Activated CD8-positive, alpha-beta T cell treated with anti-CD3 and anti-CD28 coated beads for 36 hours (primary cell): ENCODE measurements at regions not wholly inside any gene's neighbourhood (a gene's known extent, or its start where the extent isn't known, plus 50 kb on each side); places are given as distances from the start of the nearest gene placed in this dataset.

Experiments
- ATAC-seq: fragments of 200-7000 bp; cut with Tn5 transposase; one replicate; pipeline ENCODE4 v1.10.0; 2021; ENCODE audit warnings: mild to moderate bottlenecking, moderate library complexity
- CTCF ChIA-PET: fragments of 350-600 bp; sonication (Branson Sonifier 250); formaldehyde crosslinking; loops from one replicate; lab custom pipeline; 2021; ENCODE audit warnings: antibody characterized with exemption; lab: Charles Lee
- POLR2A ChIA-PET: fragments of 350-600 bp; sonication (Branson Sonifier 250); formaldehyde crosslinking; loops from one replicate; lab custom pipeline; 2021; ENCODE audit warnings: antibody characterized with exemption; lab: Charles Lee
- DNase-seq: peaks from one replicate; pipeline ENCODE4 v3.0.0-alpha.2; 2020
- H3K27ac Mint-ChIP-seq: one replicate; pipeline ENCODE4 v1.8.0; 2021; ENCODE audit warnings: mild to moderate bottlenecking, mixed read lengths
- H3K27me3 Mint-ChIP-seq: one replicate; pipeline ENCODE4 v1.8.0; 2021; ENCODE audit warnings: mixed read lengths
- H3K36me3 Mint-ChIP-seq: one replicate; pipeline ENCODE4 v1.8.0; 2021; ENCODE audit warnings: low read depth, mixed read lengths
- H3K4me1 Mint-ChIP-seq: one replicate; pipeline ENCODE4 v1.8.0; 2021; ENCODE audit warnings: low read depth, mixed read lengths
- H3K4me3 Mint-ChIP-seq: one replicate; pipeline ENCODE4 v1.8.0; 2021; ENCODE audit warnings: mild to moderate bottlenecking, moderate library complexity, mixed read lengths
- H3K9me3 Mint-ChIP-seq: one replicate; pipeline ENCODE4 v1.8.0; 2021; ENCODE audit warnings: mixed read lengths
- intact Hi-C: fragments of 100-400 bp; cut with micrococcal nuclease; formaldehyde crosslinking; loops from one replicate; pipeline ENCODE4 v1.10.0; 2022
- TF ChIP-seq, protein P1 (sequence below): fragments of 200-600 bp; IDR thresholded peaks from one replicate; pipeline ENCODE4 v1.8.0; 2022; ENCODE audit warnings: antibody characterized with exemption, mild to moderate bottlenecking

DNA sequence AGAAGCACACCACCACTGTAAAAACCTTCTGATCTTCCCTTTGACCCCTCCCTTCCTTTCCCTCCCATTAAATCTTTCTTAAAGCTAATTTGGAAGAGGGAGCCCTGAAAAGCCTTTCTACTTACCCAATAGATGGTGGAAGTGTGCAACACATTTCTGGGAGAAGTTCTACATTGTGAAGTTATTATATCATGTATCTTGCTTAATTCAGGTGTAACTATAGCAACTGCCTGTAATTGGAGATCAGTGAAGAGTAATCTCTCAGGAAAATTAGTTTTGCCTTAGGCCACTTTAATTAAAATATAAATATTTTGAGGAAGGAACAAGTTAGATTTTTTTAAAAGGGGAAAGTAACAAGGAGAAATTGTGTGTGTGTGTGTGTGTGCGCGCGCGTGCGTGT lies 266.0 kb downstream of the SH3BP4 start:
- ATAC-seq (no peak), DNase-seq (no peak)
- ChIA-PET POLR2A (no interaction called here), CTCF (no interaction called here)
- Mint-ChIP-seq H3K36me3 (no peaks in the 10 kb centered on the region), H3K4me1 (no peaks in the 10 kb centered on the region), H3K27me3 (peaks cover 12% of the 10 kb centered on the region), H3K4me3 (no peak overlapping the region), H3K9me3 (no peaks in the 10 kb centered on the region), H3K27ac (no peak overlapping the region)
- intact Hi-C loops: no loop called here
- TF ChIP-seq, protein P1, sequence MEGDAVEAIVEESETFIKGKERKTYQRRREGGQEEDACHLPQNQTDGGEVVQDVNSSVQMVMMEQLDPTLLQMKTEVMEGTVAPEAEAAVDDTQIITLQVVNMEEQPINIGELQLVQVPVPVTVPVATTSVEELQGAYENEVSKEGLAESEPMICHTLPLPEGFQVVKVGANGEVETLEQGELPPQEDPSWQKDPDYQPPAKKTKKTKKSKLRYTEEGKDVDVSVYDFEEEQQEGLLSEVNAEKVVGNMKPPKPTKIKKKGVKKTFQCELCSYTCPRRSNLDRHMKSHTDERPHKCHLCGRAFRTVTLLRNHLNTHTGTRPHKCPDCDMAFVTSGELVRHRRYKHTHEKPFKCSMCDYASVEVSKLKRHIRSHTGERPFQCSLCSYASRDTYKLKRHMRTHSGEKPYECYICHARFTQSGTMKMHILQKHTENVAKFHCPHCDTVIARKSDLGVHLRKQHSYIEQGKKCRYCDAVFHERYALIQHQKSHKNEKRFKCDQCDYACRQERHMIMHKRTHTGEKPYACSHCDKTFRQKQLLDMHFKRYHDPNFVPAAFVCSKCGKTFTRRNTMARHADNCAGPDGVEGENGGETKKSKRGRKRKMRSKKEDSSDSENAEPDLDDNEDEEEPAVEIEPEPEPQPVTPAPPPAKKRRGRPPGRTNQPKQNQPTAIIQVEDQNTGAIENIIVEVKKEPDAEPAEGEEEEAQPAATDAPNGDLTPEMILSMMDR: no peak

DNA sequence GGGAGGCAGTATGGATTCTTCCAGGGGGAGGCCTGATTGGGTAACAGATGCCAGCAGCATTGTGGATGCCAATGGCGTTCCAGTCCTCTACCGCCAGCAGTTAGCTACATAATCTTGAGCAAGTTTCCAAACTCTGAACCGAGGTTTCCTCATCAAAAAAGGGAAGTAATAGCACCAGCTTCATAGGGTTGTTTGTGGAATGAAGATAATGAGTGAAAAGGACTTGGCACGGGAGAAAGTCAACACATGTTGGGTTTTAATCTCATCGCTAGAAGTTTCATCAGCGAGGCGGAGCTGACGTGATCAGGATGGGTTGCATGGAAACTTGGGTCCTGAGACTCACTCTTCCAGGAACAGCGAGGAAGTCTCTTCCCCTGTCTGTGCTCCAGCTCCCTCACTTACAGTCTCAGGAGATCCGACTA lies 266.7 kb downstream of the SH3BP4 start:
- no peaks in the 10 kb centered on the region for H3K9me3 Mint-ChIP-seq
- CTCF ChIA-PET: no interaction called here
- no peak overlapping the region for H3K27ac Mint-ChIP-seq
- peaks cover 12% of the 10 kb centered on the region for H3K27me3 Mint-ChIP-seq
- H3K36me3 Mint-ChIP-seq: no peaks in the 10 kb centered on the region
- TF ChIP-seq, protein P1: no peak
- no peak for ATAC-seq
- POLR2A ChIA-PET: no interaction called here
- intact Hi-C loops: no loop called here
- no peak for DNase-seq
- H3K4me1 Mint-ChIP-seq: no peaks in the 10 kb centered on the region
- no peak overlapping the region for H3K4me3 Mint-ChIP-seq

DNA sequence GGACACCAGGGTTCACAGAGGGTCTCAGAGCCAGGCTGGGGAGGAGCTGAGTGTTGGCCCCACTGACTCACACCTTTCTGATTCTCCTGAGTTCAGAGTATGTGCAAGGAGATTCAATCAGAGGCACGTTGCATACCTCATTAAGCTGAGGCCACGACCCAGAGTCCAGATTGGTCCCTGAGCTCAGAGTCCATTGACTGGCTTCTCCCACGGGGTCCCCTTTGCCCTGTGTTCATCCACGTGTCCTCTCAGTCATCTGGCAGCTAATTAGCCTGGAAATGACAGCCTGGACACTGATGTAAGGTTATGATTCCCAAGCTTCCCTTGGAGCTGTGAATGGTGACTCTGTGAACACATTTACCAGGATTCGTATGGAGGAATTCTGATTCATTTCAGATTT lies 267.2 kb downstream of the SH3BP4 start:
- H3K27me3 Mint-ChIP-seq: peaks cover 17% of the 10 kb centered on the region
- no peak for DNase-seq
- H3K36me3 Mint-ChIP-seq: no peaks in the 10 kb centered on the region
- no peaks in the 10 kb centered on the region for H3K9me3 Mint-ChIP-seq
- ATAC-seq: no peak
- ChIA-PET CTCF (no interaction called here), POLR2A (no interaction called here)
- no peaks in the 10 kb centered on the region for H3K4me1 Mint-ChIP-seq
- TF ChIP-seq, protein P1: no peak
- H3K27ac Mint-ChIP-seq: no peak overlapping the region
- intact Hi-C loops: no loop called here
- H3K4me3 Mint-ChIP-seq: no peak overlapping the region

DNA sequence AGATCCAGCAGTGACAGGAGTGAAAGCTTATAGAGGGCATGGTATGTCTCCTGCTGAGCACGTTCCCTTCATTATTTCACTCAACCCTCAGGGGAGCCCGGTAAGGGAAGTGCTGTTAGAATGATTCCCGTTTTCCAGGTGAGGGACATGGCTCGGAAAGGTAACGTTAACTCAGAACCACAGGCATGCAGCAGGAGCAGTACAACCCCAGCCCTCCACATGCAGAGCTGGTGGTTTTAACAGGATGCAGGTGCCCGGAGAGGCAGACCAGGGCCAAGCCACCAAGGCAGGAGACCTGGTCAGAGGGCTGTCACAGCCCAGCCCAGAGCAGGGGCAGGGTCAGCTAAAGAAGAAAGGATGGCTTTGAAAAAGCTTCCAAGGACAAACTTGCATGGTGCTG lies 268.5 kb downstream of the SH3BP4 start:
- ATAC-seq (no peak), DNase-seq (no peak)
- Mint-ChIP-seq H3K27me3 (peaks cover 18% of the 10 kb centered on the region), H3K4me3 (no peak overlapping the region), H3K36me3 (no peaks in the 10 kb centered on the region), H3K9me3 (no peaks in the 10 kb centered on the region), H3K4me1 (no peaks in the 10 kb centered on the region), H3K27ac (no peak overlapping the region)
- intact Hi-C loops: no loop called here
- CTCF ChIA-PET: no interaction called here
- POLR2A ChIA-PET: no interaction called here
- TF ChIP-seq, protein P1: no peak

DNA sequence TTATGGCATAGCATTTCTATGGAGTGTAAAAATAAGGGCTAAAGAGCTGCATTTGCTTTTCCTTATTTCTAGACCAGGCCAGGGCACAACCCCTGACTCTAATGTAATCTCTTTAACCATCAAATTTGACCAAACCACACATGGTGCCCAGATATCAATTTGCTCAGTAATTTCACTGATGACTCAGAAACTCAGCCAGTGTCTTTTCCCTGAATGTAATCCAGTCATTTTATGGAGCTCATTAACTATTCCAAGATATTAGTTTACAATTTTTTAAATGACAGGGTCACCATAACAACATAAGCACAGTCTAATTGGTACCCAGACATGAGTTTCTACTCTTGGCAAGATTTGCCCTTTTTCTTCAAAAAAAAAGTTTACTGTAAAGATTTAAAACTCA lies 270.8 kb upstream of the AGAP1 start:
- Mint-ChIP-seq H3K4me3 (no peak overlapping the region), H3K4me1 (no peaks in the 10 kb centered on the region), H3K27me3 (peaks cover 13% of the 10 kb centered on the region), H3K36me3 (no peaks in the 10 kb centered on the region), H3K27ac (no peak overlapping the region), H3K9me3 (no peaks in the 10 kb centered on the region)
- CTCF ChIA-PET: no interaction called here
- POLR2A ChIA-PET: no interaction called here
- intact Hi-C loops: no loop called here
- TF ChIP-seq, protein P1: no peak
- no peak for DNase-seq
- ATAC-seq: no peak
